ENCODE measurements at regions not wholly inside any gene's neighbourhood (a gene's known extent, or its start where the extent isn't known, plus 50 kb on each side); places are given as distances from the start of the nearest gene placed in this dataset.
A peak's percentile ranks its signal among the peaks of the same experiment; 100 is the strongest.

DNA sequence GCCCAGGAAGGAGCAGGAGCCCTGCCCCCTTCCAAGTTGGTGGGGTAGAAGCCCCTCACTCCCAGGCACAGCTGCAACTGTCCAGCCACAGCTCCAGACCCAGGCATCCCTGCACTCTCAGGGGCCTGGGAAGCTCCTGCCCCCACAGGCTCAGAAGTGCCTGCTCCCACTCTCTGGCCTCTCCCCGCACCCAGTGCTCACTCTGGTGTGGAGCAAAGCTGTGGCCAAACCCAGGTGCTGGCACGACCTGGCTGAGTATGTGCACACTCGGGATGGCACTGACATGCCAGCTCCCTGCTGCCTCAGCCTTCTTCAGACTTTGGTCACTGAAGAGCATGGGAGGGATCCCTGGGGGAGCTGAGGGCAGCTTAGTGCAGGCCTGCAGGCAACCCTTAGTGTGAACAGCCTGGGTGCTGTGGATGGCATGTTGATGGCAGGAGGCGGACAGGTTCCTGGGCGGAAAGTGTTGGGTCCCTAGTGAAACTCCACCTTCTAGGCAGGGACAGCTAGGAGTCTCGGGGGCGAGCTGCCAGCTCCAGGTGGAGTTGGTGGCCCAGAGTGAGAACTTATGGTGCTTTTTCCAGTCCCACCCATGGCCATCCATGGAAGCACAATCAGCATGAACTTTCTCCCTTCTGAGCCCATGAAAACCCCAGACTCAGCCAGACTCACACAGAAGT lies 489.2 kb upstream of the ROBO2 start:
- no peak for DNase-seq

DNA sequence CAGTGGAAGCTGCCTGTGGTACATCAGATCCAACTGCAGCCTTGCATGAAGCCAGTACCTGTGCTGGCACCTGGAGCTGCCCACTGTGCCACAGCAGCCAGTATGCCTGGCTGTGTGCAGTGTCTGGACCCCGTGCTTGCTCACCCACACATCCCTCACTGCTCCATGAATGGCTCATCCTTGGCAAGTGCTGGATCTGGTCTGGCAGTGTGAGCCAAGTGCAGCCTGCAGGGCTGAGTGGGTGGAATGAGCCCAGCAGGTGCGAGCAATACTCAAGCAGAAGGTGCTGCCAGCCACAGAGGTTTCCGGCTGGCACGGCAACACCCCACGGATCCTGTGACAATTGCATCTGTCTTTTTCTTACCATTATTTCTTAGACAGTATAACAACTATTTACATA lies 488.2 kb upstream of the ROBO2 start:
- no peak for DNase-seq

DNA sequence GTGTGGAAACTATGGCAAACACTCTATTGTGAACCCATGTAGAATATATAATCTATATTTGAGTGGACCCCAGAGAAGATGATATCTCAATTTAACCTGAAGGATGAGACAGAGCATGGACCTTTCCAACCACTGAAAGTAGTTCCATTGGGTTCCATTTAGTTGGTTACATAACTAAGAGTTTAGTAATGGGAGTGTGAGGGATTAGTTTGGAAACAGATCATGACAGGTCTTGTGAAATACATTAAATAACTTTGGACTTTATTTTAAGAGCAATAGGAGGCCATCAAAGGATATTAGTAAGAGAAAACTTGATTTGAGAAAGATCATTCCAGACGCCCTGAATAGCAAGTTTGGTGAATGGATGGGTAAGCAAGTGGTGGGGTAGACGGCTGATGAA lies 487.2 kb upstream of the ROBO2 start:
- no peak for DNase-seq

DNA sequence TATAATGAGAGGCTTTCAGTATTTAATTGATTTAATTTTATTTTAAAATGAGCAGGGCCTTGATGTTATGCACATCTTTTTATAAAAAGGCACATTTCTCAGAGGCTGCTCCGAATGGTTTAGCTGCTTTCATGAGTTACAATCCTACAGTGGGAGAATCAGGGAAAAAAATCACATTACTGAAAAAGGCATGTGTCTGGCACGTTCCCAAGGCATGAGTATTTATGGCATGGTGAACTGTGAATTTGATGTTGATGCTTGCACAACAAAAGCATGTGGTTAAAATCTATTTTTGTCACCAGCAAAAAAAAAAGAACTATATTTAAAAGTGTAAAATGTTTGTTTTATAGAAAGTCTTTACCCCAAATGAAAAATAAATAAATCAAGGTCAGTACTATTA lies 485.2 kb upstream of the ROBO2 start:
- DNase-seq, result no peak

GRCh38 chr3:76561494-76562236 lies 478.2 kb upstream of the ROBO2 start:
- no peak for DNase-seq

GRCh38 chr3:76565496-76566210 lies 474.2 kb upstream of the ROBO2 start:
- no peak for DNase-seq

GRCh38 chr3:76566211-76566534 lies 473.7 kb upstream of the ROBO2 start:
- DNase-seq, result no peak

GRCh38 chr3:76566904-76567303 lies 473.0 kb upstream of the ROBO2 start:
- no peak for DNase-seq

DNA sequence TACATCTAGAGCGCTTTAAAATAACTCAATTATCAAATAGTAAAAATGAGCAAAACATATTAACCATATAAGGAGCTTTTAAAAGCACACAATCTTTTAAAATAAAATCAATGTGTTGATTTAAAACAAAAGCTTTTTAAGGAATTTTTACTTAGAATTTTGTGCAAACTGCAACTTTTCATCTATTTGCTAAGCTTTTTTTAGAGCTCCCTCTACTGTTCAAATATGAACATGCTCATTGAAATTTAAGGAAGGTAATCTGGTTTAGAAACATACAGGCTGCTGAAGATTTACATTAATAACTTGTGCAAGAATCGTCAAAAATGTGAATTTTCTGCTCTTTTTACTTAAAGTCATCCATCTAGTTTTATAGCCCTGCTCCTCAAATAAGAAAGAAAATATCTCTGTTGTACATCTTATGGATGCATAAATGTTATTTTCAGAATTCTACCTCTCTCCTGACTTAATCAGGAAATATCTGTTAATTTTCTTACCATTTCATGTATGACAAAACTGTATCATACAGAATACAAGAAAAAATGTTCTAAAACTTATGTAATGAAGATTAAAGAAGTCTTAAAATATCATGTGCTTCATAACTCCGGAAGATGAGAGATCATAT lies 469.4 kb upstream of the ROBO2 start:
- DNase-seq, result peak in 1 of 2 donors; percentile 31

- DNase-seq, result no peak
Observed at GRCh38 chr3:76576201-76576600, 463.7 kb upstream of the ROBO2 start.

GRCh38 chr3:76582098-76582497 lies 457.8 kb upstream of the ROBO2 start:
- DNase-seq, result no peak

DNA sequence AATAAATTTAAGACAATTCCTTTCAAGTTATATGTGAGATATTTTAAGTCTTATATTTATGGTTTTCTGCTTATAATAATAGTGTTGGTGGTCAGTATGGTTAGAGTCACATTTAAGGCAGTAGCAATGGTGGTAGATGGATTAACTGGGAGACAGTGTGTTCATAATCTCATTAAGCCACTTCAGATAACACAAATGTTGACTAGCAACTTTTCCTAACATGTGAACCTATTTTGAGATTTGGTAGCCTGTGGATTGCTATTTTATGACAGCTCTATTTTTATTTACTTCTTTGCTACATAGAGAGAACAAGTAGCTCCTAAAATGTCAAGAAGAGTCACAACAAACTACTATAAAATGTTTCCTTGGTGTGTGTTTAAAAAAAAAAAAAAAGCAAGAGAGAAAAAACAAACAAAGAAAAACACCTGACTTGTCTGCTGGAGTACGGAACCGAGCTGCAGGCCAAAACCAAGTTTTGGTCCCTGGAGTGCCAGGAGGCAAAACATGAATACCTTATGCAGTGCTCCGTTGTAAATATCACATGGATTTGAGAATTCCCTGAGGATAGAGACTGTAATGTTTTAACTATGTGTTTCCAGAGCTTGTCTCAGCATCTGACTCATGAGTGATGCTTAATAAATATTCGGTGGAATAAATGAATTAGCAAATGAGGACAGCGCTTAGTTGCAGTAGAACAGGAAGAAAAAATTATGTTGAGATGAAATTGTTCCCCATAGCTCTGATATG lies 457.1 kb upstream of the ROBO2 start:
- no peak for DNase-seq

- no peak for DNase-seq
Observed at GRCh38 chr3:76585794-76586392, 454.0 kb upstream of the ROBO2 start.

DNA sequence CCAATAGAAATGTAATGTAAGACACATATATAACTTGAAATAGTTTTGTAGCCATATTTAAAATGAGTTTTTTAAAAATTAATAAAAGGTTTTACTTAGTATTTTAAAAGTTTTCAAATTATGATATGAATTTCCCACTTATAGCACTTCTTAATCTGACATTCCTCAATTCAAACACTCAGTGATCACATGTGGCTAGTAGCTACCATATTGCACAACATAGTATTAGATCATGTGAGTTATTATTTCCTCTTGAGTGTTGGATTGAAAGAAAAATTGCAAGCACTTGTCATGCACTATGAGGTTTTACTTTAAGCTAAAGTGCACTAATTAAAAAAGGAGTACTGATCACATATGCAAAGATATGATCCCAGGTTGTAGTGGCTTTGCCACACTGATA lies 453.4 kb upstream of the ROBO2 start:
- no peak for DNase-seq

DNA sequence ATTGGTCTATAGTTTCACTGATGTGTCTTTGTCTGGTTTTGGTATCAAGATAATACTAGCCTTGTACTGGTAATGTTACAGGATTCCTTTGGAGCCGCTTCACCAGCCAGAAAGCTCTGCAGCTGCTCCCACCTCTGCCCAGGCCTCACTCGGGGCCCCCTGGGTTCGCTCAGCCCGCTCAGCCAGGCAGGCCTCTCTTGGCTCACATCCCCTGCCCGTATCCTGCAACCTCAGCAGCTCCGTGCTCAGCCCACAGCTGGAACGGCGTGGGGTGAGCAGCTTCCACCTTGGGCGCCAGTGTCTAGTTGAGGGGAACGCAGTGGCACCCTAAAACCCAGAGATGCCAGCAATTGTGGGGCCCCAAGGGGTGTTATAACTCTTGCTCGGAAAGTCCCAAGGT lies 429.7 kb upstream of the ROBO2 start:
- DNase-seq, result no peak

GRCh38 chr3:76615719-76616118 lies 424.2 kb upstream of the ROBO2 start:
- DNase-seq, result no peak

- no peak for DNase-seq
Observed at GRCh38 chr3:76624164-76624563, 415.7 kb upstream of the ROBO2 start.

DNA sequence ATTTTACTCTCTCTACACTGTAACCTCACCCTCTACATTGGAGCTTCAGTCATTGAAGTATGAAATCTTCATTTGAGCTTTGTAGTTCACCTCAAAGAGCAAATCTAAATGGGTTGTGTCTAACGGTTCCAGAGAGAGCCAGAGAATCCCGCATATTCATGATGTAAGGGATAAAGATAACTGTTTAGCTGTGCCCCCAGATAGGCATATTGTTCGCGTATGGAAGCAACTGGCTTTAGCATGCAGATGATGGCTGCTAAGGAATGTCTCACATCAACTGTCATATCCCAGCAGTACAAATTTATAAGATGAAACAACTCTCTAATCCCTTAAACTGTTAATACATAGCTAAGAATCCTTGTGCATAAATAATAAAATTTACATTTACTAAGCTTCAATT lies 412.7 kb upstream of the ROBO2 start:
- no peak for DNase-seq

DNA sequence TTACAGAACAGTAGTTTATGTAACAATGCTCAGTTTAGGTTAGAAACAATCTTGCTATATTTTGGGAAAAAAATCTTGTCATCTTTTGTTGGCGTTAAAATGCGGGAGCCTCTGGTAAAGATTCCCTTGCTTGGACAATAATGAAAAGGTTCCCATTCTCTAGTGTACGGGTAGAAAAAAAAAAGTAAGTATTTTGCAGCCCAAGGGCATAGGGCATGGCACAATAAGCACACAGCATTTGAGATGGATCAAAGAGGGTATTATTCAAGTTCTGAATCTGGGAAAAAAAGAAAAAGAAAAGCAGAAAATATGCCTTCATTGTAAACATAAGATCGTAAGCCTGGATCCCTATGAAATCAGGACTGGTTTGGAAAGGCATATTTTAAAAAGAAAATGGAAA lies 408.6 kb upstream of the ROBO2 start:
- DNase-seq, result no peak

DNA sequence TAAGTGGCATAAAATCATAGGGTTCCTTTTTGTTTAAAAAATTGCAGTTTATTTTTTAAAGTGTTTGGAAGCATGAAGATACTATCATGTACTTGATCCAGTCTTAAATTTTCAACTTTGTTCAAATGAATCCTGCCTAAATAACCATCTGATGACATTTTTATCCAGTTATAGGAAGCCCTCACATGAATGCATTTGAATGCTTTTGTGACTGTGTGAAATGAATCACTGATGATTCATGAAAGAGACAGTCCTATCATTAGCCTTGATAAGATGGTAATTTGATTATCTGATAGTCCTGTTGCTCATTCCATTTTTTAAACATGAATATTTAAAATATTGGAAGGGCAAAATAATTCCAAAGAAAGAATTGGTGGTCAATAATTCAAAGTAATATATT lies 401.9 kb upstream of the ROBO2 start:
- DNase-seq, result no peak

DNA sequence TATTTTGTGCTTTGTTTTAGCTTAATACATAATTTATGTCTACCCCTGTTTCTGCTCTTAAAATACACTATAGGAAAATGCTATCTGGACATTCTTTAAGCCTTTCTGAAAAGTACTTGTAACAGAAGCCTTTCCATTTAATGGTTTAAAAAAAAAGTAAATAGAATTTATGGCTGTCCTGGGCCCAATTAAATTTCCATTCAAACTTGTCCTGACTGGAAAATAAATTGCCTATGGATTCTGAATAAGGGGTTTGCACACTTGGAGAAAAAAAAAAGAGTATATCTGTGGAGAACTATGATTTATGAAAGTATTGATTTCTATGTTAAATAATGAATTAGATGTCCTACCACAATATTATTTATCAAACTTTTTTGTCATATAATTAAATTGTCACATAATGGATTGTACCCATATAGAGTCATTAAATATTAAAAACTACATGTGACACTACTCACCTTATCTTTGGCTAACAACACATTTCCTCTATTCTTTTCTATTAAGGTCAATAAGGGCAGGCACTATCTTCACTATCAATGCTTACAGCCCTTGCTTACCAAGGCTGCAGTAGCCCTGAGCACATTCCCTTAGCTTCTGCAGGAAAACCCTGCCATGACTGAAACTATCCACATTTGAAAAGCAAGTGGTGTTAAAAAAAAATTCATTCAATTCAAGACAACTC lies 396.1 kb upstream of the ROBO2 start:
- DNase-seq, result no peak

DNA sequence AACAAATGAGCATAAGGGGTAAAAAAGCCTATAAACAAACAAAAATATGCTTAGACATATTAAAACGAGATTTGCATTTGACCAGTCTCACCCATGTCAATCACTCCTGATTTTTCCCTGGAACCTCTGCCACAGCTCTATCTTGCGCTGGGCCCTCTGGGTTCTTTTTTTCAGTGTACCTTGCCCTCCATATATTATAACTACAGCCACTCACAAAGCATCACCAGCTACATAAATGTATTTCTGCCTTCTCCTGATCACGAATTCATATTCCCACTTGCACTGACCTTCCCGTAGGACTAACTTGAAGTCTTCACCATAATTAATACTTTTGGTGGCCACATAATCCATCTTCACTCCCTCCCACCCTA lies 395.6 kb upstream of the ROBO2 start:
- no peak for DNase-seq
